Neural progenitor cell (in vitro differentiated cells): ENCODE measurements at regions not wholly inside any gene's neighbourhood (a gene's known extent, or its start where the extent isn't known, plus 50 kb on each side); places are given as distances from the start of the nearest gene placed in this dataset.

Experiments
- EZH2 ChIP-seq: fragments of 200-600 bp; sonication (generic); IDR thresholded peaks from 2 replicates; pipeline ENCODE4 v1.6.1; 2017; ENCODE audit warnings: antibody characterized with exemption, mild to moderate bottlenecking, moderate library complexity
- EZH2phosphoT487 ChIP-seq: fragments of 200-600 bp; sonication (generic); IDR thresholded peaks from 2 replicates; pipeline ENCODE4 v1.6.1; 2017; ENCODE audit warnings: antibody characterized with exemption
- TF ChIP-seq, protein P1 (sequence below): fragments of 200-600 bp; sonication (generic); IDR thresholded peaks from 2 replicates; pipeline ENCODE4 v1.5.1; 2017; ENCODE audit warnings: antibody characterized with exemption, mild to moderate bottlenecking

DNA sequence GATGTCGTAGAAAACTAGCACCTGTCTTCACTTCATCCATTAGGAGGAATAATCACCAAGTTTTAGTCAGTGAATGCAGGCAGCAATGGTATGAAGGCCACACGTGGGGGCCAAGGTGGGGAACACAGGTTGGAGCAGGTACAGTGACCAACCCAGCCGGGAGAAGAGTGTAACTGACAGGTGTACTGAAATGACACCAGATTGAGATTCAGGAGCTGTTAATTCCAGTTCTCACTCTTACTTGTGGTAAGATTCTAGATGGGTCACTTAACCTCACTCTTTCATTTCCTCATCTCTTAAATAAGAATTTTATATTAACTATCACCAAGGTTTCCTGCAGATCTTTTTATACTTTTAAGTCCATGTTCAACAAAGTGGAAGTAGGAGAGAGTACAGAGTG, 206.2 kb upstream of the PTBP2 start:
- TF ChIP-seq, protein P1, sequence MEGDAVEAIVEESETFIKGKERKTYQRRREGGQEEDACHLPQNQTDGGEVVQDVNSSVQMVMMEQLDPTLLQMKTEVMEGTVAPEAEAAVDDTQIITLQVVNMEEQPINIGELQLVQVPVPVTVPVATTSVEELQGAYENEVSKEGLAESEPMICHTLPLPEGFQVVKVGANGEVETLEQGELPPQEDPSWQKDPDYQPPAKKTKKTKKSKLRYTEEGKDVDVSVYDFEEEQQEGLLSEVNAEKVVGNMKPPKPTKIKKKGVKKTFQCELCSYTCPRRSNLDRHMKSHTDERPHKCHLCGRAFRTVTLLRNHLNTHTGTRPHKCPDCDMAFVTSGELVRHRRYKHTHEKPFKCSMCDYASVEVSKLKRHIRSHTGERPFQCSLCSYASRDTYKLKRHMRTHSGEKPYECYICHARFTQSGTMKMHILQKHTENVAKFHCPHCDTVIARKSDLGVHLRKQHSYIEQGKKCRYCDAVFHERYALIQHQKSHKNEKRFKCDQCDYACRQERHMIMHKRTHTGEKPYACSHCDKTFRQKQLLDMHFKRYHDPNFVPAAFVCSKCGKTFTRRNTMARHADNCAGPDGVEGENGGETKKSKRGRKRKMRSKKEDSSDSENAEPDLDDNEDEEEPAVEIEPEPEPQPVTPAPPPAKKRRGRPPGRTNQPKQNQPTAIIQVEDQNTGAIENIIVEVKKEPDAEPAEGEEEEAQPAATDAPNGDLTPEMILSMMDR, result no peak
- TF ChIP-seq EZH2, result no peak
- no peak for TF ChIP-seq EZH2phosphoT487
